ENCODE measurements at regions not wholly inside any gene's neighbourhood (a gene's known extent, or its start where the extent isn't known, plus 50 kb on each side); places are given as distances from the start of the nearest gene placed in this dataset.
"Not testable (repeated sequence)": the region's sequence is repeated elsewhere in the genome, so short reads cannot be mapped to it uniquely, and the experiment has no call there.

- H3K36me3 Mint-ChIP-seq, result no peaks in the 10 kb centered on the region
- no peaks in the 10 kb centered on the region for H3K4me1 Mint-ChIP-seq
- H3K27ac Mint-ChIP-seq, result no peak overlapping the region
- CTCF ChIA-PET, result no interaction called here
- peaks cover 5% of the 10 kb centered on the region for H3K9me3 Mint-ChIP-seq
- H3K4me3 Mint-ChIP-seq, result no peak overlapping the region
- DNase-seq, result no peak
- H3K27me3 Mint-ChIP-seq, result no peaks in the 10 kb centered on the region
These were observed 524.1 kb upstream of the SLITRK5 start for GRCh38 chr13:87147076-87147475.

GRCh38 chr13:87153371-87153770 is 517.8 kb upstream of the SLITRK5 start:
- CTCF ChIA-PET, result no interaction called here
- DNase-seq, result no peak
- H3K9me3 Mint-ChIP-seq, result no peaks in the 10 kb centered on the region
- H3K27me3 Mint-ChIP-seq, result no peaks in the 10 kb centered on the region
- H3K36me3 Mint-ChIP-seq, result no peaks in the 10 kb centered on the region
- no peaks in the 10 kb centered on the region for H3K4me1 Mint-ChIP-seq
- H3K4me3 Mint-ChIP-seq, result no peak overlapping the region
- no peak overlapping the region for H3K27ac Mint-ChIP-seq

GRCh38 chr13:87166348-87166747 is 504.8 kb upstream of the SLITRK5 start:
- no peaks in the 10 kb centered on the region for H3K4me1 Mint-ChIP-seq
- no peaks in the 10 kb centered on the region for H3K36me3 Mint-ChIP-seq
- H3K4me3 Mint-ChIP-seq, result no peak overlapping the region
- peaks cover 13% of the 10 kb centered on the region for H3K9me3 Mint-ChIP-seq
- CTCF ChIA-PET, result no interaction called here
- DNase-seq, result no peak
- no peak overlapping the region for H3K27ac Mint-ChIP-seq
- H3K27me3 Mint-ChIP-seq, result no peaks in the 10 kb centered on the region

- H3K9me3 Mint-ChIP-seq, result peaks cover 5% of the 10 kb centered on the region
- no peak overlapping the region for H3K4me3 Mint-ChIP-seq
- H3K4me1 Mint-ChIP-seq, result no peaks in the 10 kb centered on the region
- H3K36me3 Mint-ChIP-seq, result no peaks in the 10 kb centered on the region
- no peak overlapping the region for H3K27ac Mint-ChIP-seq
- CTCF ChIA-PET, result no interaction called here
- no peaks in the 10 kb centered on the region for H3K27me3 Mint-ChIP-seq
- DNase-seq, result no peak
These were observed 502.8 kb upstream of the SLITRK5 start for GRCh38 chr13:87168390-87168789.

- DNase-seq, result no peak
- Mint-ChIP-seq H3K4me3 (no peak overlapping the region), H3K9me3 (peaks cover 5% of the 10 kb centered on the region), H3K36me3 (no peaks in the 10 kb centered on the region), H3K27ac (no peak overlapping the region), H3K27me3 (no peaks in the 10 kb centered on the region), H3K4me1 (no peaks in the 10 kb centered on the region)
- CTCF ChIA-PET, result no interaction called here
These were observed 501.8 kb upstream of the SLITRK5 start for GRCh38 chr13:87169337-87169736.

- H3K9me3 Mint-ChIP-seq, result peaks cover 4% of the 10 kb centered on the region
- H3K27ac Mint-ChIP-seq, result no peak overlapping the region
- H3K27me3 Mint-ChIP-seq, result no peaks in the 10 kb centered on the region
- H3K4me1 Mint-ChIP-seq, result no peaks in the 10 kb centered on the region
- H3K4me3 Mint-ChIP-seq, result no peak overlapping the region
- no peak for DNase-seq
- CTCF ChIA-PET, result no interaction called here
- no peaks in the 10 kb centered on the region for H3K36me3 Mint-ChIP-seq
These were observed 498.9 kb upstream of the SLITRK5 start for GRCh38 chr13:87172166-87172835.

- H3K9me3 Mint-ChIP-seq, H3K27me3 Mint-ChIP-seq, H3K27ac Mint-ChIP-seq, CTCF ChIA-PET, H3K4me3 Mint-ChIP-seq, DNase-seq, H3K4me1 Mint-ChIP-seq, H3K36me3 Mint-ChIP-seq: not testable (repeated sequence)
These were observed 486.0 kb upstream of the SLITRK5 start for GRCh38 chr13:87185138-87185537.

- H3K27ac Mint-ChIP-seq, DNase-seq, H3K27me3 Mint-ChIP-seq, H3K36me3 Mint-ChIP-seq, H3K4me3 Mint-ChIP-seq, H3K9me3 Mint-ChIP-seq, CTCF ChIA-PET, H3K4me1 Mint-ChIP-seq: not testable (repeated sequence)
These were observed 484.5 kb upstream of the SLITRK5 start for GRCh38 chr13:87186647-87187046.

GRCh38 chr13:87191485-87191884 is 479.7 kb upstream of the SLITRK5 start:
- H3K36me3 Mint-ChIP-seq, DNase-seq, H3K4me3 Mint-ChIP-seq, H3K9me3 Mint-ChIP-seq, CTCF ChIA-PET, H3K27ac Mint-ChIP-seq, H3K27me3 Mint-ChIP-seq, H3K4me1 Mint-ChIP-seq: not testable (repeated sequence)

- no peaks in the 10 kb centered on the region for H3K4me1 Mint-ChIP-seq
- CTCF ChIA-PET, result no interaction called here
- no peak overlapping the region for H3K27ac Mint-ChIP-seq
- no peak for DNase-seq
- no peaks in the 10 kb centered on the region for H3K36me3 Mint-ChIP-seq
- H3K9me3 Mint-ChIP-seq, result no peaks in the 10 kb centered on the region
- H3K27me3 Mint-ChIP-seq, result no peaks in the 10 kb centered on the region
- H3K4me3 Mint-ChIP-seq, result no peak overlapping the region
These were observed 472.8 kb upstream of the SLITRK5 start for GRCh38 chr13:87198371-87198770.

- peaks cover 5% of the 10 kb centered on the region for H3K9me3 Mint-ChIP-seq
- H3K4me3 Mint-ChIP-seq, result no peak overlapping the region
- no peaks in the 10 kb centered on the region for H3K36me3 Mint-ChIP-seq
- no peak for DNase-seq
- CTCF ChIA-PET, result no interaction called here
- no peaks in the 10 kb centered on the region for H3K4me1 Mint-ChIP-seq
- H3K27me3 Mint-ChIP-seq, result no peaks in the 10 kb centered on the region
- H3K27ac Mint-ChIP-seq, result no peak overlapping the region
These were observed 464.5 kb upstream of the SLITRK5 start for GRCh38 chr13:87206708-87207107.

GRCh38 chr13:87207280-87208003 is 463.7 kb upstream of the SLITRK5 start:
- Mint-ChIP-seq H3K4me1 (no peaks in the 10 kb centered on the region), H3K27me3 (no peaks in the 10 kb centered on the region), H3K9me3 (peaks cover 5% of the 10 kb centered on the region), H3K36me3 (no peaks in the 10 kb centered on the region), H3K27ac (no peak overlapping the region), H3K4me3 (no peak overlapping the region)
- DNase-seq, result no peak
- CTCF ChIA-PET, result no interaction called here

GRCh38 chr13:87208636-87209035 is 462.5 kb upstream of the SLITRK5 start:
- CTCF ChIA-PET, result no interaction called here
- Mint-ChIP-seq H3K9me3 (peaks cover 5% of the 10 kb centered on the region), H3K27ac (no peak overlapping the region), H3K36me3 (no peaks in the 10 kb centered on the region), H3K4me1 (no peaks in the 10 kb centered on the region), H3K4me3 (no peak overlapping the region), H3K27me3 (no peaks in the 10 kb centered on the region)
- DNase-seq, result no peak

GRCh38 chr13:87234981-87235380 is 436.2 kb upstream of the SLITRK5 start:
- no peaks in the 10 kb centered on the region for H3K4me1 Mint-ChIP-seq
- CTCF ChIA-PET, result no interaction called here
- no peak overlapping the region for H3K27ac Mint-ChIP-seq
- no peaks in the 10 kb centered on the region for H3K27me3 Mint-ChIP-seq
- DNase-seq, result no peak
- peaks cover 16% of the 10 kb centered on the region for H3K9me3 Mint-ChIP-seq
- H3K4me3 Mint-ChIP-seq, result no peak overlapping the region
- no peaks in the 10 kb centered on the region for H3K36me3 Mint-ChIP-seq

- CTCF ChIA-PET, result no interaction called here
These were observed 435.6 kb upstream of the SLITRK5 start for GRCh38 chr13:87235621-87236020.

More at GRCh38 chr13:87235621-87236020, 435.6 kb upstream of the SLITRK5 start:
- H3K4me1 Mint-ChIP-seq, result no peaks in the 10 kb centered on the region
- no peak overlapping the region for H3K4me3 Mint-ChIP-seq
- H3K9me3 Mint-ChIP-seq, result peaks cover 16% of the 10 kb centered on the region
- no peaks in the 10 kb centered on the region for H3K27me3 Mint-ChIP-seq
- H3K27ac Mint-ChIP-seq, result no peak overlapping the region
- no peak for DNase-seq
- no peaks in the 10 kb centered on the region for H3K36me3 Mint-ChIP-seq
